GM21381 (cell line): ENCODE measurements at regions not wholly inside any gene's neighbourhood (a gene's known extent, or its start where the extent isn't known, plus 50 kb on each side); places are given as distances from the start of the nearest gene placed in this dataset.

Source experiments
- ATAC-seq: cut with Tn5 transposase; IDR thresholded peaks from one replicate; pipeline ENCODE4 v1.9.1; 2021; ENCODE audit warnings: mild to moderate bottlenecking, moderate library complexity; ENCODE audit not compliant: unreplicated experiment

DNA sequence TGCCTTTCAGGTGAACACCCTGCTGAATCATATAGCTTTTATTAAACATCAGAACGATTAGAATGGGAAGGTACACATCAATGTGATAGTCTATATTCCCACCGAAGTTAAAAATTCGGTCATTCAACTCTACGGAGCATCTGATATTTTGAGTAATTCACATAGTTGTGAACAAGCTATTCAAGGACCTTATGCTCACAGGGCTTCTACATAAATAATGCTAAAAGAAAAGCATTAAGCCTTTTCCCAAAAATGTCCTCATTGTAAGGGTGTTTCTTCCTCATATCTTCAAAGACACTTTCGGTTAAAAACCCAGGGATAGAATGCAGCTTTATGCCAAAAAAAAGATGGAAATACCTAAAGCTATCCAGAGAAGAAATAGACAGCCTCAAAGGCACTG is 79.7 kb upstream of the EDNRA start:
- no peak for ATAC-seq

DNA sequence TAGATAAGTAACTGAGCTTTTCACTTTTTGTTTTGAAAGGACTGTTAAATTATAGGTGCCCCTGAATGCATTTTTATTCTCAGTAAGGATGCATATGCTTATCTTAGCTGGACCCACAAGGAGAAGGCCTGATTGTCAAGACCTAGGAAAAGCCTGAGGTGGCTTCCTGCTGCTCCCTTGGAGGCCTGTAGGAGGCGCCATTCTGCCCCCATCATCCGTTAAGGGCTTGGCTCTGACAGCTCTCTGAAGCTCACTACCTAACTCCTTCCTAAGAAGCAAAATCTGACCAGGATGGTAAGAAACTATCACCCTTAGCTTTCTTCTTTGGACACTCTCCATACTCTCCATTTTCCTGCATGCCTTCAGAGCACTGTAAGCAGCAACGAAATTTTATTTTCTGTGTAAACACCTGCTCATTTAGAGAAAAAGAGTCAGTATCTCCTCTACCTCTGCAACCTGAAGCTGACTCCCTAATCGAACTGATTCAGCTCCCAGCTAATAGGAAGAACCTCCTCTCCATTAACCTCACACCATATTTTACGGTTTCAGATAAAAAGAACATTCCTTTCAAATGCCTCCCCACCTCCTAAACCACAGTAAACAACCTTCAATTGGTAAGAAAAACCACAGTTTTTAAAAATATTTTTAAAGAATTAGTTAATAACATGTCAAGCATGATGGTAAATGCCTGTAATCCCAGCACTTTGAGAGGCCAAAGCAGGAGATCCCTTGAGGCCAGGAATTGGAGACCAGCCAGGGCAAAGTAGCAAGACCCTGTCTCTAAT is 73.4 kb upstream of the EDNRA start:
- ATAC-seq = no peak

DNA sequence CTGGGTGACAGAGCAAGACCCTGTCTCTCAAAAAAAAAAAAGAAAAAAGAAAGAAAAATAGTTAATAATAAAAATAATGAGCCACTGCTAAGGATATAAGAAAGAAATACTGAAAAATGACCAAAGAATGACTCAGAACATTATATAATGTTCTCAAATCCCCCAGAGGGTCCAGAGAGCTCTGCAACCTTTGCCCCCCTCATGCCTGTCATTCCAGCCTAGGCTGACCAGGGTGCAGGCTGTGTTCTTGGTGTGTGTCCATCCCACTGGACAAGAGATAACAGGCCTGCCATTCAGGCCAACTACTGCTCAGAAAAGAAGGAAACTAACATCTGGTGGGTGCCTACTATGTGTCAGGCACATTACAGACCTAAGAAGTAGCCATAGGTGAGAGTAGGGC is 72.7 kb upstream of the EDNRA start:
- ATAC-seq = no peak

DNA sequence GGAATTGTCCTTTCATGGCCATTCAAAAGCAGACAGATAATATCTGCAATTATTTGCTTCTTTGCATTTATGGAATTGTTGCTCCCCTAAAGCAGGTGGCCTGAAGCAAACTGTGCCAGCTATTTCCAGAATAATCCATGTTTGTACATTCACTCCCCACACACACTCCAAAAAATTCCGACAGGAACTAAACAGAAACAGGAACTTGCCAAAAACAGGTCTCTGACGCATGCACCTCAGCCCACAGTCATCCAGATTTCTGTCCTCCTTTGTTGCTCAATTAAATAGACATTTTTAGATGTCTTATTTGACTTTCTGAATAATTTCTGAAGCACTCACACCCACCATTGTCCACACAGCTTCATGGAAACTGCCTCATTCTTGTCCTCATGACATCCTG is 71.5 kb upstream of the EDNRA start:
- no peak for ATAC-seq

DNA sequence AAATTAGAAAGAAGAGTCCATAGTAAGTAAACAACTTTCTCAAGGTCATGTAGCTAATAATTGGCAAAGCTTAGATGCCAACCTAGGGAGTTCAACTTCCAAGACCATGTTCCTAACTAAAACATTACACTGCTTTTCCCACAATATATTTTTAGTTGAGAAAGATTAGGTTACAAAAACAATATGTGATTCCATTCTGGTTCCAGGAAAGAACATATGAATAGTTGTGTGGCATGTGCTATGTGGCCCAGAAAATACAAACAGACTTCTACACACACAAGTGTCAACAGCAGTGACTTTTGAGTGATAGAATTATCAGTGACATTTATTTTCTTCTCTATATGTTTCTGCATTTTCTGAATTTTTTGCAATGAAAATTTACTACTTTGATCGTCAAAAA is 62.7 kb upstream of the EDNRA start:
- ATAC-seq = no peak

DNA sequence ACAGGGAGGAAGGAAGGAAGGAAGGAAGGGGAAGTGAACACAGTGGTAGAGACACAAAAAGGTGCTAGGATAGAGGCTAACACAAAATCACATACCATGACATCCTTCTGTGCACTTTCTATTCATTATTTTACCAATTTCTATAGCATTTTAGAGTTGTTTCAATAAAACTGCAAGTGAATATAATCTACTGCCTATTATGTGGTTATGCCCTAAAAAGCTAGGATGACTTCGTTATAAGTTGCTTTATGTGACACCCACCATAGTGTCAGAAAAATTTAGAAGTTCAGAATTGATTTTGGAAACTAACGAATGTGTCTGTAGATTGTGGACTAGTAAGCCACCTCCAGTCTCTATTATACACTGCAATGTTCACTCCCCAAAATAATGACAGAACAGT is 59.4 kb upstream of the EDNRA start:
- ATAC-seq = no peak

DNA sequence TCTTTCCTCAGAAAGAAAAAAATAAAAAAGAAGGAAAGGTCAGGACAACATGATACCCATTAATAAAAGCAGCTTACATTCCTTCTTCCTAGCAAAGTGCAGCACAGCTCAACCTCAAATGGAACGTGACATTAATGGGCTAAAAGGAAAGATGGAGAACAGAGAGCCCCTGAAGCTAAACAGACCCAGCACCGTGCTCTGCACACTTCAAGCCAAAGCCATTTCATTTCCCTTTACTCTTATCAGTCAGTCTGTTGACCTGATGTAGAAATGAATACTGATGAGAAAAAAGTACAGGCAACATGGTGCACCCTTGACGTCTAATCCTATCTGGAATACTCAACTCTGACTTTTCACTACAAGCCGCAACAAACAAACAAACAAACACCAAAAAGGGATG is 57.7 kb upstream of the EDNRA start:
- ATAC-seq = no peak

DNA sequence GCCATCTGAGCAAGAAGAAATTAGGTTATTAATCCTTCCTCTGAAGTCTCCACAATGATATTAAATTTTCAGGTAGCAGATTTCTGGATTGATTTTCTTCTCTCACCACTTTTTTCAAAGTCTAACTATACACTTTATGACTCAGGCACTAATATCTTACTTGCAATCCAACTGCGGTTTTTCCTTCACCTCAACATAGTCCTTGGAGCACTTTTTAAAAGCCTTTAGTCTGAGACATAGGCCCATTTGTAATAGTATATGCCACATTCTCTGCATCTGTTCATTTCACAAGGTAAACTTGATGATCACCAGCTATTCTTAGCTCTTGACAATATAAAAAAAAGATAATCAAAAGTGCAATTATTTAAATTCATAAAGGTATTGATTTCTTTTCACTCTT is 55.9 kb upstream of the EDNRA start:
- no peak for ATAC-seq

DNA sequence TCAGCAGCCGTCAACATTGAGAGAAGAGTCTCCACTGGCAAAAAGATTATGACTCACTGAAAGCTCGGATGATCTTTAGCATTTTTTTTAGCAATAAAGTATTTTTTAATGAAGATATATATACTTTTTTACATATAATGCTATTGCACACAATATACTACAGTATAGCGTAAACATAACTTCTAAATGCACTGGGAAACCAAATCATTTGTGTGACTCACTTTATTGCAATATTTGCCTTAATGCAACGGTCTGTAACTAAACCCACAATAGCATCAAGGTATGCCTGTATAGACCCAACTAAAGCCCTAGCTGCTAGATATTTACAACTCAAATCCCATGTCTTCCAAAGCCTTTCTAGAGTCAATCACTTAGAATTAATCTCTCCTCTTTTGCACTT is 52.3 kb upstream of the EDNRA start:
- ATAC-seq = no peak

DNA sequence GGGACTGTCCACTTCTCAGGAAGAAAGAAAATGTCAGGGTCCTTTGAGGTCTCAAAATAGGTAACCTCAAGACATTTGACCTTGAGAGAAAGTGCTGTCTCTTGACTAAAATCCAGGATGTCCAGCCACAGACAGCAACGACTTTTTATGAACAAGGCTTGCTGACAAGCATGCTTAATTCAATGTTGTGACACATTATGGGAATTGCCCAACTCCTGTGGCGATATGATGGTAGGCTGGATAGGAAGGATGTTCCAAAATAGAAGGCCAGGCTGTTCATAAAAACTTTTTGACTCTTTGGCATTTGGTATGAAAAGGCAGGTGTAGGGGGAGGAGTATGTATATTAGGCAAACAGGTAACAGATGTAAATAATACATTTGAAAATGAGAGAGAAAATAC is 50.8 kb upstream of the EDNRA start:
- ATAC-seq = no peak
